Astrocyte (in vitro differentiated cells and primary cell): ENCODE measurements at regions not wholly inside any gene's neighbourhood (a gene's known extent, or its start where the extent isn't known, plus 50 kb on each side); places are given as distances from the start of the nearest gene placed in this dataset.

Experiments used
- DNase-seq: peaks from one replicate; pipeline ENCODE4 v3.0.0-alpha.2; 2010; ENCODE audit warnings: low read depth
- FAIRE-seq: peaks from 2 replicates; lab custom pipeline; 2011; peaks lifted over from hg19 to GRCh38; lab: Jason Lieb, UNC
- H2AFZ ChIP-seq: 2 replicates; pipeline ENCODE4 v1.6.0; 2012; ENCODE audit warnings: low read depth, low read length, inconsistent platforms
- H3K27ac ChIP-seq: 2 replicates; pipeline ENCODE4 v1.5.1; 2011; ENCODE audit warnings: low read depth, low read length, inconsistent platforms
- H3K27me3 ChIP-seq: 2 replicates; pipeline ENCODE4 v1.6.0; 2011; ENCODE audit warnings: low read length, inconsistent platforms; ENCODE audit not compliant: insufficient read depth
- H3K36me3 ChIP-seq: 2 replicates; pipeline ENCODE4 v1.5.1; 2011; ENCODE audit warnings: low read length, inconsistent platforms; ENCODE audit not compliant: insufficient read depth
- H3K4me1 ChIP-seq: 2 replicates; pipeline ENCODE4 v1.5.1; 2011; ENCODE audit warnings: low read length, inconsistent platforms; ENCODE audit not compliant: insufficient read depth
- H3K4me2 ChIP-seq: 2 replicates; pipeline ENCODE4 v1.6.0; 2012; ENCODE audit warnings: low read length, inconsistent platforms
- H3K4me3 ChIP-seq: 2 replicates; pipeline ENCODE4 v1.5.1; 2011; ENCODE audit warnings: low read depth, mild to moderate bottlenecking, low read length, inconsistent platforms; ENCODE audit not compliant: insufficient read depth
- H3K79me2 ChIP-seq: 2 replicates; pipeline ENCODE4 v1.6.0; 2012; ENCODE audit warnings: mild to moderate bottlenecking, low read length, inconsistent platforms; ENCODE audit not compliant: insufficient read depth
- H3K9ac ChIP-seq: 2 replicates; pipeline ENCODE4 v1.6.0; 2012; ENCODE audit warnings: mild to moderate bottlenecking, low read length, inconsistent platforms
- H3K9me3 ChIP-seq: 2 replicates; pipeline ENCODE4 v1.5.1; 2012; ENCODE audit warnings: low read depth, mild to moderate bottlenecking, low read length, inconsistent platforms; ENCODE audit not compliant: insufficient read depth
- H4K20me1 ChIP-seq: 2 replicates; pipeline ENCODE4 v1.6.0; 2012; ENCODE audit warnings: low read length, inconsistent platforms; ENCODE audit not compliant: insufficient read depth
- H3K27ac Mint-ChIP-seq: one replicate; pipeline ENCODE4 v1.8.0; 2021; ENCODE audit warnings: mild to moderate bottlenecking, mixed read lengths; ENCODE audit not compliant: unreplicated experiment
- H3K27me3 Mint-ChIP-seq: one replicate; pipeline ENCODE4 v1.8.0; 2021; ENCODE audit warnings: low read depth, mixed read lengths; ENCODE audit not compliant: unreplicated experiment
- H3K36me3 Mint-ChIP-seq: one replicate; pipeline ENCODE4 v1.8.0; 2021; ENCODE audit warnings: low read depth, mixed read lengths; ENCODE audit not compliant: unreplicated experiment
- H3K4me1 Mint-ChIP-seq: one replicate; pipeline ENCODE4 v1.8.0; 2021; ENCODE audit warnings: low read depth, mixed read lengths; ENCODE audit not compliant: unreplicated experiment
- H3K4me3 Mint-ChIP-seq: one replicate; pipeline ENCODE4 v1.8.0; 2021; ENCODE audit warnings: mild to moderate bottlenecking, moderate library complexity, mixed read lengths; ENCODE audit not compliant: unreplicated experiment
- H3K9me3 Mint-ChIP-seq: one replicate; pipeline ENCODE4 v1.8.0; 2021; ENCODE audit warnings: mild to moderate bottlenecking, mixed read lengths; ENCODE audit not compliant: unreplicated experiment
- CTCF ChIP-seq: IDR thresholded peaks from 2 replicates; pipeline ENCODE4 v1.5.1; 2011; ENCODE audit warnings: low read depth, mild to moderate bottlenecking, inconsistent platforms, low read length, moderate library complexity; ENCODE audit not compliant: insufficient read depth
- EZH2 ChIP-seq: IDR thresholded peaks from 2 replicates; pipeline ENCODE4 v1.6.1; 2012; ENCODE audit warnings: mild to moderate bottlenecking, low read length, inconsistent platforms; ENCODE audit not compliant: insufficient read depth

GRCh38 chr22:22834204-22834603 lies 53.4 kb upstream of the IGLL5 start:
- peaks cover 46% of the 10 kb centered on the region for H3K27me3 Mint-ChIP-seq
- H3K4me3 Mint-ChIP-seq = no peak overlapping the region
- no peaks in the 10 kb centered on the region for H3K9me3 ChIP-seq

GRCh38 chr22:22834783-22835182 lies 52.8 kb upstream of the IGLL5 start:
- H3K27me3 Mint-ChIP-seq = peaks cover 44% of the 10 kb centered on the region
- no peak overlapping the region for H3K4me3 ChIP-seq
- H3K27ac Mint-ChIP-seq = no peak overlapping the region
- no peak overlapping the region for H3K9ac ChIP-seq
- no peak overlapping the region for H2AFZ ChIP-seq
- no peak overlapping the region for H3K4me2 ChIP-seq
- no peaks in the 10 kb centered on the region for H3K4me1 ChIP-seq
- H3K36me3 Mint-ChIP-seq = no peaks in the 10 kb centered on the region
- FAIRE-seq (no peak), DNase-seq (no peak)
- no peaks in the 10 kb centered on the region for H4K20me1 ChIP-seq
- H3K79me2 ChIP-seq = no peaks in the 10 kb centered on the region
- H3K9me3 ChIP-seq = no peaks in the 10 kb centered on the region
- H3K36me3 ChIP-seq = no peaks in the 10 kb centered on the region
- H3K4me3 Mint-ChIP-seq = no peak overlapping the region
- TF ChIP-seq EZH2 (no peak), CTCF (no peak)
- H3K9me3 Mint-ChIP-seq = no peaks in the 10 kb centered on the region
- H3K4me1 Mint-ChIP-seq = no peaks in the 10 kb centered on the region
- H3K27ac ChIP-seq = no peak overlapping the region
- H3K27me3 ChIP-seq = no peaks in the 10 kb centered on the region

More at GRCh38 chr22:22834204-22834603, 53.4 kb upstream of the IGLL5 start:
- Histone ChIP-seq H3K9ac (no peak overlapping the region), H3K4me3 (no peak overlapping the region), H4K20me1 (no peaks in the 10 kb centered on the region), H3K79me2 (no peaks in the 10 kb centered on the region), H3K36me3 (no peaks in the 10 kb centered on the region), H3K4me1 (no peaks in the 10 kb centered on the region), H3K4me2 (no peak overlapping the region), H2AFZ (no peak overlapping the region), H3K27me3 (no peaks in the 10 kb centered on the region), H3K27ac (no peak overlapping the region)
- Mint-ChIP-seq H3K36me3 (no peaks in the 10 kb centered on the region), H3K27ac (no peak overlapping the region), H3K9me3 (no peaks in the 10 kb centered on the region), H3K4me1 (no peaks in the 10 kb centered on the region)
- no peak for FAIRE-seq
- TF ChIP-seq EZH2 (no peak), CTCF (no peak)
- no peak for DNase-seq

GRCh38 chr22:22835242-22835641 lies 52.4 kb upstream of the IGLL5 start:
- FAIRE-seq = no peak
- no peak overlapping the region for H3K27ac Mint-ChIP-seq
- Histone ChIP-seq H3K36me3 (no peaks in the 10 kb centered on the region), H3K79me2 (no peaks in the 10 kb centered on the region), H2AFZ (no peak overlapping the region), H3K27me3 (no peaks in the 10 kb centered on the region), H3K4me2 (no peak overlapping the region), H3K27ac (no peak overlapping the region), H3K4me1 (no peaks in the 10 kb centered on the region), H3K9me3 (no peaks in the 10 kb centered on the region), H3K4me3 (no peak overlapping the region), H4K20me1 (no peaks in the 10 kb centered on the region), H3K9ac (no peak overlapping the region)
- peaks cover 45% of the 10 kb centered on the region for H3K27me3 Mint-ChIP-seq
- H3K36me3 Mint-ChIP-seq = no peaks in the 10 kb centered on the region
- H3K4me1 Mint-ChIP-seq = no peaks in the 10 kb centered on the region
- TF ChIP-seq EZH2 (no peak), CTCF (no peak)
- no peak overlapping the region for H3K4me3 Mint-ChIP-seq
- no peak for DNase-seq
- H3K9me3 Mint-ChIP-seq = no peaks in the 10 kb centered on the region
